ENCODE measurements at regions not wholly inside any gene's neighbourhood (a gene's known extent, or its start where the extent isn't known, plus 50 kb on each side); places are given as distances from the start of the nearest gene placed in this dataset.

GRCh38 chr7:46545790-46546189, 624.7 kb upstream of the IGFBP3 start:
- DNase-seq (ENCODE audit: low read depth in 3 of 3), result no peak

- no peak for DNase-seq (ENCODE audit: low read depth in 3 of 3)
These were observed 623.4 kb upstream of the IGFBP3 start for GRCh38 chr7:46544396-46545008.

GRCh38 chr7:46542076-46542475, 621.0 kb upstream of the IGFBP3 start:
- no peak for DNase-seq (ENCODE audit: low read depth in 3 of 3)

- DNase-seq (ENCODE audit: low read depth in 3 of 3), result no peak
These were observed 618.9 kb upstream of the IGFBP3 start for GRCh38 chr7:46539892-46540483.

- DNase-seq (ENCODE audit: low read depth in 3 of 3), result no peak
These were observed 616.3 kb upstream of the IGFBP3 start for GRCh38 chr7:46537191-46537905.

GRCh38 chr7:46534664-46535588, 613.9 kb upstream of the IGFBP3 start:
- no peak for DNase-seq (ENCODE audit: low read depth in 3 of 3)

GRCh38 chr7:46533946-46534345, 612.9 kb upstream of the IGFBP3 start:
- DNase-seq (ENCODE audit: low read depth in 3 of 3), result no peak

GRCh38 chr7:46532571-46532970, 611.5 kb upstream of the IGFBP3 start:
- no peak for DNase-seq (ENCODE audit: low read depth in 3 of 3)

- no peak for DNase-seq (ENCODE audit: low read depth in 3 of 3)
These were observed 609.1 kb upstream of the IGFBP3 start for GRCh38 chr7:46530081-46530750.

- no peak for DNase-seq (ENCODE audit: low read depth in 3 of 3)
These were observed 606.3 kb upstream of the IGFBP3 start for GRCh38 chr7:46527360-46527759.

- DNase-seq (ENCODE audit: low read depth in 3 of 3), result no peak
These were observed 604.8 kb upstream of the IGFBP3 start for GRCh38 chr7:46525876-46526275.

- DNase-seq (ENCODE audit: low read depth in 3 of 3), result no peak
These were observed 603.3 kb upstream of the IGFBP3 start for GRCh38 chr7:46524350-46524749.

GRCh38 chr7:46522354-46522906, 601.4 kb upstream of the IGFBP3 start:
- no peak for DNase-seq (ENCODE audit: low read depth in 3 of 3)

GRCh38 chr7:46518713-46519112, 597.6 kb upstream of the IGFBP3 start:
- no peak for DNase-seq (ENCODE audit: low read depth in 3 of 3)

GRCh38 chr7:46515844-46516590, 594.9 kb upstream of the IGFBP3 start:
- DNase-seq (ENCODE audit: low read depth in 3 of 3), result no peak

- no peak for DNase-seq (ENCODE audit: low read depth in 3 of 3)
These were observed 592.4 kb upstream of the IGFBP3 start for GRCh38 chr7:46513447-46513848.

- DNase-seq (ENCODE audit: low read depth in 3 of 3), result no peak
These were observed 591.9 kb upstream of the IGFBP3 start for GRCh38 chr7:46512891-46513413.

- no peak for DNase-seq (ENCODE audit: low read depth in 3 of 3)
These were observed 590.6 kb upstream of the IGFBP3 start for GRCh38 chr7:46511442-46512215.

- no peak for DNase-seq (ENCODE audit: low read depth in 3 of 3)
These were observed 587.5 kb upstream of the IGFBP3 start for GRCh38 chr7:46508583-46508982.

GRCh38 chr7:46507560-46507959, 586.5 kb upstream of the IGFBP3 start:
- no peak for DNase-seq (ENCODE audit: low read depth in 3 of 3)
